T-helper 1 cell treated with Interleukin-12 subunit alpha and Interleukin-12 subunit beta and Interleukin-4 antibody, amounts not matched to agents 30 μg/mL and 1 μg/mL, for 36 hours (primary cell): ENCODE measurements at regions not wholly inside any gene's neighbourhood (a gene's known extent, or its start where the extent isn't known, plus 50 kb on each side); places are given as distances from the start of the nearest gene placed in this dataset.
"Not testable (repeated sequence)": the region's sequence is repeated elsewhere in the genome, so short reads cannot be mapped to it uniquely, and the experiment has no call there.

Experiments used
- H3K27ac Mint-ChIP-seq: one replicate; pipeline ENCODE4 v1.8.0; 2021; ENCODE audit warnings: mild to moderate bottlenecking, mixed read lengths
- H3K27me3 Mint-ChIP-seq: one replicate; pipeline ENCODE4 v1.8.0; 2021; ENCODE audit warnings: low read depth, mixed read lengths
- H3K36me3 Mint-ChIP-seq: one replicate; pipeline ENCODE4 v1.8.0; 2021; ENCODE audit warnings: low read depth, mixed read lengths
- H3K4me1 Mint-ChIP-seq: one replicate; pipeline ENCODE4 v1.8.0; 2021; ENCODE audit warnings: low read depth, mixed read lengths
- H3K4me3 Mint-ChIP-seq: one replicate; pipeline ENCODE4 v1.8.0; 2021; ENCODE audit warnings: mild to moderate bottlenecking, moderate library complexity, mixed read lengths
- H3K9me3 Mint-ChIP-seq: one replicate; pipeline ENCODE4 v1.8.0; 2021; ENCODE audit warnings: mixed read lengths

- H3K36me3 Mint-ChIP-seq = no peaks in the 10 kb centered on the region
- no peaks in the 10 kb centered on the region for H3K4me1 Mint-ChIP-seq
- H3K9me3 Mint-ChIP-seq = peaks cover 4% of the 10 kb centered on the region
- H3K27ac Mint-ChIP-seq = no peak overlapping the region
- no peaks in the 10 kb centered on the region for H3K27me3 Mint-ChIP-seq
- H3K4me3 Mint-ChIP-seq = no peak overlapping the region
Observed at GRCh38 chr17:21823090-21823489, 130.8 kb downstream of the KCNJ18 start.

- H3K4me3 Mint-ChIP-seq = no peak overlapping the region
- H3K27ac Mint-ChIP-seq = no peak overlapping the region
- no peaks in the 10 kb centered on the region for H3K27me3 Mint-ChIP-seq
- H3K9me3 Mint-ChIP-seq = no peaks in the 10 kb centered on the region
- H3K36me3 Mint-ChIP-seq = no peaks in the 10 kb centered on the region
- no peaks in the 10 kb centered on the region for H3K4me1 Mint-ChIP-seq
Observed at GRCh38 chr17:21823643-21824042, 131.3 kb downstream of the KCNJ18 start.

DNA sequence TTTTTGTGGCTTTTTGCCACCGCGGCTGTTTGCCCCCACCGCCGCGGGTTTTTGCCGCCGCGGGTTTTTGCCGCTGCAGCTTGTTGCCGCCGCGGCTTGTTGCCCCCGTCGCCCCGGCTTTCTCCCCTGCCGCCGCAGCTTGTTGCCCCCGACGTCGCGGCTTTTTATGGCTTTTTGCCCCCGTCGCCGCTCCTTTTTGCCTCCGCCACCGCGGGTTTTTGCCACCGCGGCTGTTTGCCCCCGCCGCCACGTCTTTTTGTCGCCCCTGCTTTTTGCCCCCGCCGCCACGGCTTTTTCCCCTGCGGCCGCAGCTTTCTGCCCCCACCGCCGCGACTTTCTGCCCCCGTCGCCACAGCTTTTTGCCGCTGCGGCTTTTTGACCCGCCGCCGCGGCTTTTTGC is 149.5 kb downstream of the KCNJ18 start:
- Mint-ChIP-seq H3K27ac (no peak overlapping the region), H3K9me3 (peaks cover 31% of the 10 kb centered on the region), H3K27me3 (peaks cover 8% of the 10 kb centered on the region), H3K4me3 (no peak overlapping the region), H3K36me3 (peaks cover 4% of the 10 kb centered on the region), H3K4me1 (no peaks in the 10 kb centered on the region)

- H3K27ac Mint-ChIP-seq = no peak overlapping the region
- H3K27me3 Mint-ChIP-seq = peaks cover 8% of the 10 kb centered on the region
- H3K4me3 Mint-ChIP-seq = no peak overlapping the region
- H3K4me1 Mint-ChIP-seq = no peaks in the 10 kb centered on the region
- H3K36me3 Mint-ChIP-seq = peaks cover 4% of the 10 kb centered on the region
- H3K9me3 Mint-ChIP-seq = peaks cover 31% of the 10 kb centered on the region
Observed at GRCh38 chr17:21842332-21843317, 150.3 kb downstream of the KCNJ18 start.

GRCh38 chr17:21843318-21843865 is 151.1 kb downstream of the KCNJ18 start:
- Mint-ChIP-seq H3K4me3 (no peak overlapping the region), H3K4me1 (no peaks in the 10 kb centered on the region), H3K27ac (no peak overlapping the region), H3K9me3 (peaks cover 28% of the 10 kb centered on the region), H3K27me3 (peaks cover 8% of the 10 kb centered on the region), H3K36me3 (peaks cover 4% of the 10 kb centered on the region)

DNA sequence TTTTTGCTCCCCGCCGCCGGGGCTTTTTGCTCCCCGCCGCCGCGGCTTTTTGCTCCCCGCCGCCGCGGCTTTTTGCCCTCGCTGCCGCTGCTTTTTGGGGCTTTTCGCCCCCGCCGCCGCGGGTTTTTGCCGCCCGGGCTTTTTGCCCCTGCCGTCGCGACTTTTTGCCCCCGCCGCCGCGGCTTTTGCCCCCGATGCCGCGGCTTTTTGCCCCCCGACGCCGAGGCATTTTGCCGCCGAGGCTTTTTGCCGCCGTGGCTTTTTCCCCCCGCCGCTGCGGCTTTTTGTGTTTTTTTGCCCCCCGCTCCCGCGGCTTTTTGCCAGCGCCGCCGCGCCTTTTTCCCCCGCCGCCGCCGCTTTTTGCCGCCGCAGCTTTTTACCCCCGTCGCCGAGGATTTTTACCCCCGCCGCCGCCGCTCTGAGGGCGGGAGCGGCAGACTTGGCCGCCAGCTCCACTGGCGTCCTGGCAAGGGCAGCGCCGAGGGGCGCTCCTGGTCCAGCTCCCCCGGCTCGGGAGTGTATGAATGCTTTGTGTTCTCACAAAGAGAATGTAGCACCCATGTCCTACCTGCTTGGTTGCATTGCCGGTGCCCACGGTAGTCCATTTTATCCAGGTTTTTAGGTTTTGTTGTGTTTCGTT is 151.7 kb downstream of the KCNJ18 start:
- Mint-ChIP-seq H3K4me3 (no peak overlapping the region), H3K9me3 (peaks cover 29% of the 10 kb centered on the region), H3K36me3 (peaks cover 4% of the 10 kb centered on the region), H3K27ac (peak overlapping the region; percentile 85), H3K27me3 (peaks cover 8% of the 10 kb centered on the region), H3K4me1 (no peaks in the 10 kb centered on the region)

- H3K4me1 Mint-ChIP-seq, H3K4me3 Mint-ChIP-seq, H3K27me3 Mint-ChIP-seq, H3K36me3 Mint-ChIP-seq, H3K27ac Mint-ChIP-seq: not testable (repeated sequence)
- peaks cover 38% of the 10 kb centered on the region for H3K9me3 Mint-ChIP-seq
Observed at GRCh38 chr17:21848510-21848909, 156.2 kb downstream of the KCNJ18 start.

GRCh38 chr17:21849030-21849429 is 156.7 kb downstream of the KCNJ18 start:
- H3K27me3 Mint-ChIP-seq, H3K4me3 Mint-ChIP-seq, H3K27ac Mint-ChIP-seq, H3K36me3 Mint-ChIP-seq, H3K4me1 Mint-ChIP-seq: not testable (repeated sequence)
- peaks cover 38% of the 10 kb centered on the region for H3K9me3 Mint-ChIP-seq

DNA sequence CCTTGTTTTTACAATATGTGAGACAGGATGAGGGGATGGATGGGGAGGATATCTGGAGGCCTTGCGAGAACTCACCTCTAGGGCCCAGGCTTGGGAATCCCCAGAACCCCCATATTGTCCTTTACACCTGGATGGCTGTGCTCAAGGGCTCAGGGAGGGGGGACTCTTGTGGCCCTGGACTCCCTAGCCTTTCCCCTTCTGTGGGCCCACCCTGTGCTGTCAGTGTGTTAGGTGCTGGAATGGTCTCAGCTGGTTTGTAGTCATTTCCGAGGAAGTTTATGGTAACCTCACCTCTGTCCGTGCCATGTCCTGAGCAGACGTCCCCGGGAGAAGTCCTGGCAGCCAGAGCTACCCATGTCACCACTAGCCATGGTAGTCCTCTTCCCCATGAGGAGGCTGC is 158.3 kb downstream of the KCNJ18 start:
- H3K4me1 Mint-ChIP-seq, H3K36me3 Mint-ChIP-seq, H3K27ac Mint-ChIP-seq, H3K4me3 Mint-ChIP-seq, H3K27me3 Mint-ChIP-seq: not testable (repeated sequence)
- peaks cover 28% of the 10 kb centered on the region for H3K9me3 Mint-ChIP-seq
